GM21529 (cell line): ENCODE measurements at regions not wholly inside any gene's neighbourhood (a gene's known extent, or its start where the extent isn't known, plus 50 kb on each side); places are given as distances from the start of the nearest gene placed in this dataset.
A peak's percentile ranks its signal among the peaks of the same experiment; 100 is the strongest.

Experiments
- ATAC-seq: cut with Tn5 transposase; IDR thresholded peaks from one replicate; pipeline ENCODE4 v1.9.1; 2021; ENCODE audit not compliant: unreplicated experiment

DNA sequence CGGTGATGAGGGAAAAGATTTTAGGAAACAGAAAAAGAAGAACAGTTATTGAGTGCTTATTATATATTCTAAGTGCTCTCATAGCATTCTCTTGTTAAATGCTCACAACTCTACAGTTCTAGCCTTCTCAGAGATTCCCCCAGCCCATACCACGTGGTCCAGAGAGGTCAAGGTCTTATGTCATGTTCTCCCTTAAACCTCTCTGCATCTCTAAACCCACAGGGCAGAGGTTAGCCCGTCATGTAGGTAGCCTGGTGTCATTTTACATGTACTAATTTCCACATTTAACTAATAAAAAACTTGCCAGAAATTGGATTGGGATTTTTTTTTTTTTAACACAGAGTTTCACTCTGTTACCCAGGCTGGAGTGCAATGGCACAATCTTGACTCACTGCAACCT, 178.0 kb downstream of the CEMIP2 start:
- no peak for ATAC-seq

DNA sequence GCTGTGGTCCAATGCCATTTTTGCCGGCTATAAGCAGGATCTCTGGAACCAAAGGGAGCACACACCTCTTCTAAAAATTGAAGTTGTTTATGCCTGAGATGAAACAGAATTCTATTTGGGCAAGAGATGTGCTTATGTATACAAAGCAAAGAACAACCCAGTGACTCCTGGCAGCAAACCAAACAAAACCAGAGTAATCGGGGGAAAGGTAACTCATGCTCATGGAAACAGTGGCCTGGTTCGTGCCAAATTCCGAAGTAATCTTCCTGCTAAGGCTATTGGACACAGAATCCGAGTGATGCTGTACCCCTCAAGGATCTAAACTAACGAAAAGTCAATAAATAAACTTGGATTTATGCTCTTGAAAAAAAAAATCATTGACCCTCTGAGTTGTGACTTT, 178.7 kb downstream of the CEMIP2 start:
- ATAC-seq, result no peak

DNA sequence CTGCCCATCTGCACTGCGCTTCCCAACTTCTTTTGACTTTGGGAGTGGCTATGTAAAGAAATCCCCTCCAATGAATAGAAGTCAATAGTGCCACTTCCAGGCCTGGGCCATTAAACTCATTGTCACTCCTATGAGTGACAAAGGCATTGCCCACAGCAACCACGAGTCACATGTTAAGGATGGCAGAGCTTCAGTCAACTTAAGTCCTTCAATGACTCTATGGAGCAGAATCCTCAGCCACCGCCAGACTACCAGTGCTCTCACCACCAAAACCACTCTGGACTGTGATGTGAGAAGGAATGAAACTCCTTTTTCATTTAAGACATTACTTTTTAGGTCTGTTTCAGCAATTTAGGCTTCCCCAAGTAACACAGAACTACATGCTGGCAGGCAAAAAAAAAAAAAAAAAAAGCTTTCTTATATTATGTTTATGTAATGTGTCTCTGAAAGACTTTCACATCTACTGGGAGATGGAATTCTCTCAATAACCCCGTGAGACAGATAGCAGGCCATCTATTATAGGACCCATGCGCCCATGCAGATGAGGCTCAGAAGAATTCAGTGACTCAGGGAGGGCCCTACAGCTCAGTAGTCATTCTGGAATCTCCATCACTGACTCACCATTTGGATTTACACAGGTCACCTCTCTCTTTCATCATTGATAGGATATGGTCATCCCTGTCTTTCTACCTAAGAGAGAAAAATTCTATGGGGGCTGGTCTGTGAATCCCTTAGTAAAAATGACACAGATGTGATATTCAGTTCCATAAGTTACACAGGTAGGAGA, 180.5 kb downstream of the CEMIP2 start:
- ATAC-seq, result no peak

DNA sequence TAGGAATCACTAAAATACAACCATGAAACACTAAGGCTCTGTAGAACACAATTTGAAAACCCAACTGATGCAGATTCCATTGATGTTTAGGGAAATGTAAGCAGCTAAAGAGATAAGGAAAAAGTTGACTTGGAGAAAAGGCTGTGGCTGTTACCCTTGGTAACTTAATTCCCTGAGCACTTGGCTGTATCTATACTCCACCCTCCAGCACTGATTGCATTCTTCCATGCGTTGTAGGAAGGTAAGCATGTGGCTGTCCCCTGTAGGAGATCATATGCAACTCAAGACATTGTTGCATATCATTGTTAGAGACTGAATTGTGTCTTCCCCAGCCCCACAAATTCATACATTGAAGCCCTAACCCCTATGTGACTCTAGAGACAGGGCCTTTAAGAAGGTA, 184.5 kb downstream of the CEMIP2 start:
- ATAC-seq, result no peak

DNA sequence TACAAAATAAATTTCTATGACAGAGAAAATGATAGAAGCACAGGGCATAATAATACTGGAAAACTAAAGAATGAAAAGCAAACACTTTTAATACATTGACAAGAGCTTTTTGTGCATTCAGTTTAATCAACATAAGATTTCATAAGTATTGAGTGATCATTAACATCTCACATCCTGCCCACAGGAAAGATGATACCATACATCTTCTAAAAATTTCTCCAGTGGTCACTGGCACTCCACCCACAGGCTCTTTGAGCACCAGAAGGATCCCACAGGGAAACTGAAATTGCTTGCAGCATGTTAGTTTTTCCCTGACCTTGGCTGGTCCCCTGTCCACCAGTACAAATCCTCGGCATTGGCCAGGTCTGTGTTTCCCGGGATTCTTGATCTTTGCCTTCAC, 186.0 kb downstream of the CEMIP2 start:
- no peak for ATAC-seq

DNA sequence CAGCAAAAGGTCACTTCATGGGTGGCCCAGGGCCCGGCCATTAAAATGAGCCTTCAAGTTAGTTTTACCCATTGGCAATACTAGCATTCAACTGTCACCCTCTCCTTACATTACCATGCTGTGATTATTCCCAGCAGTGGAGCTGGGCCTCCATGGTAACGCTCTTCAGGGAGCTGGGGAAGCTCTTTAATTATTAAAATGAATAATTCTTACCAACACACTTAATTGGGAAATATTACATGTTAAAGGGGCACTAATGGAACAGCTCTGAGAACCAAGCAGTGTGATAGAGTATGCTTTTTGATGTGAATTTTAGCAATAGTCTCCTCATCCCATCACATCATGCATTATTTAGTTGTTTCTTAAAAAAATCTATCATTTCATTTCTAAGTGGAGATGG, 187.2 kb downstream of the CEMIP2 start:
- no peak for ATAC-seq

DNA sequence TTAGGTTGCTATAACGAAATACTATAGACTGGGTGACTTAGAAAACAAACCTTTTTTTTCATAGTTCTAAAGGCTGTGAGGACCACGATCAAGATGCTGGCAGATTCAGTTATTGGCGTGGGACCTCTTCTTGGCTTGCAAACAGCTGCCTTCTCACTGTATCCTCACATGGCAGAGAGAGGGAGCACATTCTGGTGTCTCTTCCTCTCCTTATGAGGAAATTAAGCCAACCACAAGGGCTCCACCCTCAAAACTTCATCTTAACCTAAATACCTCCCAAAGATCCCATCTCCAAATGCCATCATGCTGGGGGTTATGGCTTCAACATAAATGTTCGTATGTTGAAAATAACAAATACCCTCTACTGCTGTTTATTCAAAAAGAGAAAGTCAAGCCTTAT, 197.1 kb downstream of the CEMIP2 start:
- no peak for ATAC-seq

DNA sequence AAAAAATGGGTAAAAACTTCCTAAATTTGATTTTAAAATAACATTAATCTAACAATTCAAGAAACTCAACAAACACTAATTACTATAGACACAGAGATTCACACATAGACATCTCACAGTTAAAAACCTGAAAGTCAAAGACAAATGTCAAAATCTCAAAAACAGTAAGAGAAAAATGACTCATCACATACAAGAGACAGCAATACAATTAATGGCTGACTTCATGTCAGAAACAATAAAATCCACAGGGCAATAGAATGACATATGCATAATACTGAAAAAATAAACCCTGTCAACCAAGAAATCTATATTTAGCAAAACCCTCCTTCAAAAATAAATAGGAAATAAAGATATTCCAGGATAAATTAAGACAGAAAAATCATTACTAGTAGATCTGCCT, 200.4 kb downstream of the CEMIP2 start:
- no peak for ATAC-seq

DNA sequence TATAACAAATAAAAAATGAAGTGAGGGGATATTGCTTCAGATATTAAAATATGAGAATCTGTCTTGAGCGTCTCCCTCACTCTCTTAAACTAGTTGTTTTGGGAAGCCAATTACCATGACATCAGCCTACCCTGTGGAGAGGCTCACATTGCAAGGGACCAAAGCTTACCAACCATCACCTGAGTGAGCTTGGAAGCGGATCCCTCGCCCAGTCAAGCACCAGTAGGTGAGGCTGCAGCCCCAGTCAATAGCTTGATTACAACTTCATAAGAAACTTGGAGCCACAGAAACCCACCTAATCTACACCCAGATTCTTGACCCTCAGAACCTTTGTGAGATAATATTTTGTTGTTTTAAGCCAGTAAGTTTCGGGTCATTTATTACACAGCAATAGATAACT, 206.2 kb downstream of the CEMIP2 start:
- ATAC-seq, result no peak

DNA sequence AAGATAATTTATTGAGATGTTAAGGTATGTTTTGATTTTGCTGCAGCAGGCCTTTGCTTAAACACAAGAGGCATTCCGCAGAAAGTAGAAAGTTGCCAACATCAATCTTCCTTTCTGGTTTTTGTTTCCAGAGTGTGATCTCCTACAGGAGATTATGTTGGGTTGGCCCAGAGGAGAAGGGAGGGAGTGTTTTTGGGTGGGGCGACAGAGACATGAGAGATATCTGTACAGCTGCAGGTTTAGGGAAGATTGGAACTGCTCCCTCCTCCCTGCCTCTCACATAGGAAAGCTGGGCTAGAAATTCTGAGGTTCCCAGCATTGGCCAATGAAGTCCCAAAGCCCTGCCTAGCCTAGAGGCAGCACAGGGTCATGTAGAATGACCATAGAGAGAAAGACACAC, 211.0 kb downstream of the CEMIP2 start:
- no peak for ATAC-seq

DNA sequence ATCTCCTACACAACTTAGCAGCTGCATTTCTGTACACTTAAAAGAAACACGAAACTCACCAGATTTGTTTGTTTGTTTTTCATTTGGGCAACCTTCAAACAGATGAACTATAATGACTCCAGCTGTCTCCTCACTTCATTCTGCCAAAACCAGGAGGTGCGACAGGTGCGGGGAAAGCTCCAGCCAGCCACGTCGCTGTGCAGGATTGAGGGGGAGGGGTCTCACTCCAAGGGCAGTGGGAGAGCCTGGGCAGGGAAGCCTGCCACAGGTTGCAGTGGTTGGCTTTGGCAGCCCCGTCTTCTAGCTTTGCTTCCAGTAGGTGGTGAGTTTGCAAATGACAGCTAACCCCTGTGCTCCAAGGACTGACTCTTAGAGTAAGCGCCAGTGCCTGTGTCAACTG, 215.8 kb downstream of the CEMIP2 start:
- no peak for ATAC-seq

DNA sequence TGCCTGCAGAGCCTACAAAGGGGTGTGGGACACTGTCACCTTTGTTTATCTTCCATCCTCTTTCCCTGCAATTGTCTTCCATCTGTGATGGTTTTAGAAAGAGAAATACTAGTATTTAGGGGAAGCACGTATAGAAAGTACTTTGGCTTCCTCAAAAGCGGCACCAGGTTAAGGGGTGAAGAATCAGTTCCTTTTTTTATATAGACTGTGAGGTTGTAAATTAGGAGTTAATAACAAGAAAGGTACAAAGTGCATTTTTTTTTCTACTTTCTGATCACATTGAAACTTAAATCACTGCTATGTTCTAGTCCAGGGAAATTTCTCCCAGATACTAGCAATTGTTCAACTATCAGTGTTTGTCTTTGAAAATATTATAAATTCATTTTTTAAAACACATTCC, 219.3 kb downstream of the CEMIP2 start:
- ATAC-seq, result peak; percentile 95

DNA sequence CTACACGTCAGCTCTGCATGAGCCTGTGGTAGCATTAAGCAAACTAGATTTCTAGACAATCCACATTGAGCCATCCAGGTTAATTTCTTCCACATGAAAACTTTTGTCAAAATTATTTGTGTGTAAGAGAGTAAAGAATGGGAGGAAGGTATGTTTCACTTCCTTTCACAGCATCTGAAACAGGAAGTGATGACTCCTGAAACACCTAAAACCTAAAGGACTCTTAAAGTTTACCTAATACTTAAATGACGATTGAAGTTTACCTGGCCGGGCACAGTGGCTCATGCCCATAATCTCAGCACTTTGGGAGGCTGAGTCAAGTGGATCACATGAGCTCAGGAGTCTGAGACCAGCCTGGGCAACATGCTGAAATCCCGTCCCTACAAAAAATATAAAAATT, 223.8 kb downstream of the CEMIP2 start:
- no peak for ATAC-seq

DNA sequence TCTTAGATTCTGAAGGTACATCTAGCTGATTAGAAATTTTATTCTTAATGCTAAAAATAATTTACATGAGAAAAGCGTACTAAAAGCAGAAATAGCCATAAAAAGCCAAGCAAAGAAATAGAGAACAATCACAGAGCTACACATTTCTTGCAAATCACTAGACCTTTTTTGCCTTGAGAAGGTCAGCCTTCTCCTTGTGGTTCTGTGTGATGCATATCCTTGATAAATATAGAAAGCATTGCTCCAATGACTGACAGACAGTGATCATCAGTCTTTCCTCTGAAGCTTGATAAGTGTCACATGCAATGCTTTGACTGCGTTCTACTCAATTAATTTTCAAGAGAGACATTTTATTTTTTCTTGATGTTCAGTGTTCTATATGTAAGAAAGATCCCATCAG, 226.9 kb downstream of the CEMIP2 start:
- ATAC-seq, result no peak

DNA sequence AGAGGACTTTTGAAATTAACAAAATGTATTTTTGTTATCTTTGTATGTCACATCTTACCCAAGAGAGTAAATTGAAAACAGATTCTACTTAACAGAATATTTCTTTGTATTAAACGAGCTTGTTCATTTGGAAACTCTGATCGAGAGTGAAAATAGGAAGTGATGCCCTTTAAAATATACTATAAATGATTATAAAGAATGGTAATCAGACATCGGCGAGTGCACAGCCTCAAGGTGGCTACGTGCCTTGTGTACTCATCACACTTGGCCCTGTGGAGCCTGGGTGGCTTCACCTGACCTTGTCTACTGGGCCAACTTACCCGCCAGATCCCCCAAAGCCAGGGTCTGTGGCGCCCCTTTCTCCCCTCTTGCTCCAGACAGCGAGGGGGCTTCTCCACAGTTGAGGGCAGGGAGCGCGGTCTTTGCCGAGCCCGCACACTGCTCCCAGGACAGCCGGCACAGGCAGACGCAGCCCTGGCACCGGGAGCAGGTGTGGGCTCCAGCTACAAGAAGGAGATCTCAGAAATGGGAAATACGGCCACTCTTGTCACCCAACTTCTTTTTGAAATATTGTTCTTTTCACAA, 243.2 kb downstream of the CEMIP2 start:
- ATAC-seq, result no peak

DNA sequence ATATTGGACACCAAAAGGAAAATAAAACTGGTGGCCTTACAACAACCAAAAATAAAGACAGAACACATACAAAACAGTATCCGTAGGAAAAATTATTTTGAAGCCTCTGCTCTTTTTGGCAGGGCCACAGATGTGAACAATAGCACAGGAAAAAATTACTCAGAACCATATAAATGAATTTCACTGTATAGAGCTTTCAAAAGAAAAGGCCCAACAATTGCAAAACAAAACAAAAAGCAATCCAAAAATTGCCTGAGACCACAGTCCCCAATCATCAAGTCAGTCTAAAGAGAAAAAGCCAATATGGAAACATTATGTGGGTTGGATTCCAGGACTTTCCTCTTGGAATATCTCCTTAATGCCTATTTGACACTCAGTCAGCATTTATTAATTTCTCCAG, 243.8 kb downstream of the CEMIP2 start:
- no peak for ATAC-seq

DNA sequence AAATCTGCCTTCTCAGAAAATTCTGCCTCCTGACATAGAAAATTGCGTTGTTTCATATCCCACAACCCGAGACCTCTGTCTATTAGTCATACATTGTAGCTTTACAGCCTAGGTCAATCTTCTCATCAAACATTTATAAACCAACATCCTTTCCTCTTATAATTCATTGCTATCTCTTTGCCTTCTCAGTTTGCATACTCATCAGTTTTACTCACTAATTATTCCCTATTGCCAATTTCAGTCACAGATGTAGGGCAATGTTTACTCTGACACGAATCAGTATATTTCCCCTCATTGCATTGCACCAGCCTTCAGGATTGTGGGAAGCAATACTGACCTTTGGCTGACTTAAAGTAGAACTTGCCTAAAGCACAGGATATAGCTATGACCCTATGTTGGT, 247.2 kb downstream of the CEMIP2 start:
- no peak for ATAC-seq

DNA sequence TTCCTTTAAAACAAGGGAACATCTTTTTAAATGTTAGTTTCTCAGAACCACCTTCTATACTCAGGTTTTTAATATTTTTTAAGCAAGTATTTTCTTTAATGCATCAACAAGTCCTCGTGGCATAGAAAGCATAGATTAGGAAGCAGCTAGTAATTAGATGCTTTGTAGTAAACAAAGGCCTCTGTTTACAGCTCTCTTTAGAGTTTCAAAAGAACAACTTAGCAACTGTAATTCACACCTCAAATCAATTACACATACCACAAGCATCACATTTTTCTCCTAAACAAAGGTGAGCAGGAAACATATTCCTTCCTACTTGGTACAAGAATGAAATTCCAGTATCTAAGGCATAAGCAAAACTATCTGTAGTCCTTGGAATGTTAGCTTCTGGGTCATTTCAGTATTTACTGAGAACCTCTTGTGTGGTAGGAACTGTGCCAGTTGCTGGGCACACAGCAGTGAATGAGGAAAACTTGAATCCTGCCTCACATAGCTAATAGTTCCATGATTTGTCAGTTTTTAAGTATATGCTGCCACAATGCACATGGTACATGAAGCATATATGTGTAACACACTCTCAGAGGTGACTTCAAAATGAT, 249.1 kb downstream of the CEMIP2 start:
- ATAC-seq, result no peak

DNA sequence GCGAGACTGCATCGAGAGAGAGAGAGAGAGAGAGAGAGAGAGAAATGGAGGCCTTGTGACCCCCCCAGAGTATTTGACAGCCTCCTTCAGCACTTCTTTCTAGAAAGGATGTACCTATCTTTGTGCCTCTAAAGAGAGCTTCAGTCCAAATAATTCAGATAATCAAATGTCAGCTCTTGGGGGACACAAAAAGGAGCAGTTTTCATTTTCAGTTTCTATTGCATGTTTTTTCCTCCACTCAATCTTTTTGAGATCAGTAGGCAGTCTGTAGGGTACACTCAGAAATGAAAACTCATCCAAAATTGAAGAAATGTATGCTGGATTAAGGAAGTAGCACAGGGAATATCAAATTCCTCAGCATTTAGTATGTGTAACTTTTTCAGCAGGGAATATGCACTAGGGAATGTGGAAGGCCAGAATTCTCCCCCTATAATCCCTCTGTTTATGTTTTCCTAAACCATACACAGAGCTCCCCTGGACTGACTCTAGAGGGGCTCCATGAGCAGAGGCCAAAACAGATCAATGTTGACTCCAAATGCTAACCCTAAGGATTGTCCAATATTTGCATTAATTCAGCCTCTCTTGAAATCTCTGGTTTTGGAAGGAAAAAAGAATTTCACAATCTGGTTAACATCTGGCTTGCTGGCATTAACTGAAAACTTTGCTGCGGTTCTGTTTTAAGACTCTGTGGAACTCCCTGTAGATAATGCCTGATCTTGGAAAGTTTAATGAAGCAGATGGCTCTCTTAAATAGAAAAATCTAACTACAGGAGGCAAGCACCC, 250.1 kb downstream of the CEMIP2 start:
- no peak for ATAC-seq

DNA sequence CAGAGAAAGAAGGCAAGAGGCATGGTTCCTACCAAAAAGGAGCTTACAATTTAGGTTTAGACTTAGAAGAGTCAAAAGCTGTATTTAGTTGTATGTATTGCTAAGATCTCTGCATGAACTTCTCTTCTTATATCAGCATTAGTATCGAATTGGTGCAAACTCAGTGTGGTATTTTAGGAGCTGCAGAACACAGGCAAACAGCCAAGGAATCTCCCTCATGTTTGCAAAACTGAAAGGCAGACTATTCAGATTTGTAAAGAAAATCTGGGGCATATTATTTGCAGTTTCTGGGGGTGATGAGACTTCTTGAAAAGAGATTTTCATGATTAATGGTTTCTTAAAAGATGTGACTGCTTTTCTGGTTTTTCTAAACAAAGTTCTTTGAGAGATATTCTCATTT, 252.7 kb downstream of the CEMIP2 start:
- no peak for ATAC-seq

DNA sequence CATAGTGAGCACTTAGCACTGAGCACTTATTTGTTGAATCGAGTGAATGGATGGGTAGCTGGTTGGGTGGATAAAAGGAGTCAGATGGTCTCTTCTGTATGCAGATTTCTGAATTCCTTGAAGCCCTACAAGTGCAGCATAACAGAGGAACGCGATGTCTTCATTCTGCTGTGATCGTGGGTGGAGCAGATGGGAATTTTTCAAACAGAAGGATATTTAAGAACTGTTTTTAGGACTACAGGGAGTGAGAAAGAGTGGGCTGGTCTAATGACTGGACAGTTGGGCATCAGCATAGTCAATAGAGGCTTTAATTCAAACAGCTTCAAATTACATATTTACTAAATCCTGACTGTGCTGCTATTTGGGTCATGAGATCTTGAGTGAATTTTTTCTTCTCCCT, 253.2 kb downstream of the CEMIP2 start:
- ATAC-seq, result no peak
